H7 (cell line): ENCODE measurements at regions not wholly inside any gene's neighbourhood (a gene's known extent, or its start where the extent isn't known, plus 50 kb on each side); places are given as distances from the start of the nearest gene placed in this dataset.

Source experiments
- DNase-seq: peaks from one replicate; pipeline ENCODE4 v3.0.0; 2012
- H3K27me3 ChIP-seq: 2 replicates; pipeline ENCODE4 v1.6.0; 2011; ENCODE audit warnings: mild to moderate bottlenecking, low read length; ENCODE audit not compliant: control insufficient read depth, insufficient read depth
- H3K36me3 ChIP-seq: replicated peaks from 2 replicates; pipeline ENCODE4 v1.5.1; 2011; ENCODE audit warnings: low read length; ENCODE audit not compliant: control insufficient read depth, insufficient read depth
- H3K4me3 ChIP-seq: 2 replicates; pipeline ENCODE4 v1.5.1; 2011; ENCODE audit warnings: low read depth, mild to moderate bottlenecking, control low read depth, low read length, moderate library complexity; ENCODE audit not compliant: insufficient read depth

DNA sequence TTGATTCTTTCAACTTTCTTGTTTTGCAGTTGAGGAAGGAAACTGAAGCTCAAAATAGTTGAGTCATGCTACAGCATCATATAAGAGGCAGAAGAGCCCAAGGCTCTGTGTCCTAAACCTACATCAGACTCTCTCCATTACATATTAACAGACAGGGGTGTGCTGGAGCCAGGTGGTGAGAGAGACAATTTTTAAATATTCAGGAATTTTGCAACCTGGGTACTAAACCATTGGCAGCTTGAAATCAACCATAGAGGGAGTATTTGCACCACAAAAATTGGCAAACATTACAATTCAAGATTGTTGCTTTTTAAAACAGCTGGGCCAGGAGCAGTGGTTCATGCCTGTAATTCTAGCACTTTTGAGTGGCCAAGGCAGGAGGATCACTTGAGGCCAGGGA is 65.8 kb upstream of the SOX4 start:
- no peak for DNase-seq
- Histone ChIP-seq H3K36me3 (no peaks in the 10 kb centered on the region), H3K4me3 (no peak overlapping the region), H3K27me3 (no peaks in the 10 kb centered on the region)

DNA sequence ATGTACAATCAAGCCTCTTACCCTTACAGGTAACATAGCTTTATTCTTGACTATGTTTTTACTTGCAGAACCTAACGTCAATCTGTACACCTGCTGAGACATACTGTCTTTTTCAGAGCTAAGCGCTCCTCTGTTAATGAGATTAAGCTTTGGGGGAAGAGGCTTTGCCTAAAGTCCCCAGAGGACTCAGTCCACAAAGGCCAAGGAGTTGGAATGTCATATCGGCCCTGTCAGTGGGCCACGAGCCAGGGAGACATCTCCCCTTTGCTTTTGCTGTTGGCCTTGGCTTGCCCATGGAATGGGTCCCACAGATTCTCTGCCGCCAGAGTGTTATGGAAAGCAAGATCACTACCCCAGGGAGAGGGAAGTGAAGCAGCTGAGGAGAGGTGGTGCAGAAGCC is 64.1 kb upstream of the SOX4 start:
- DNase-seq = no peak
- Histone ChIP-seq H3K36me3 (no peaks in the 10 kb centered on the region), H3K4me3 (no peak overlapping the region), H3K27me3 (no peaks in the 10 kb centered on the region)

DNA sequence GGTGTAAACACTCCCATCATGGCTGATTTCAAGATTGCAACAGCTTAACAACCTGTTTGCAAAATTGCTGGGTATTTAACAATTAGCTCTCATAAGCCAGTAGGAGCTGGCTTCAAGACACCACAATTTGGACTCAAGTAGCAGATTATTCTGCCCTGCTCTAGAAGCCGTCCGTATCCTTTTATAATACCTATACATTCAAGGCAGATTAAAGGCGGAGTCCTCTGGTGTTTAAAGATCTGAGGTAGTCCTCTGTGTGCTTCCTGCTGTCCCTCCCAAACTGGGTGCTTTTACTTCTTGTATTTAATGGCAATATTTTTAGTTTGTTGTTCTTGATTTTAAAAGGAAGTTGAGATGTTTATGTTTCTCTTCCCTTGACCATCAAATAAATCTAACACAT is 62.2 kb upstream of the SOX4 start:
- no peaks in the 10 kb centered on the region for H3K36me3 ChIP-seq
- no peak for DNase-seq
- no peaks in the 10 kb centered on the region for H3K27me3 ChIP-seq
- H3K4me3 ChIP-seq = no peak overlapping the region

DNA sequence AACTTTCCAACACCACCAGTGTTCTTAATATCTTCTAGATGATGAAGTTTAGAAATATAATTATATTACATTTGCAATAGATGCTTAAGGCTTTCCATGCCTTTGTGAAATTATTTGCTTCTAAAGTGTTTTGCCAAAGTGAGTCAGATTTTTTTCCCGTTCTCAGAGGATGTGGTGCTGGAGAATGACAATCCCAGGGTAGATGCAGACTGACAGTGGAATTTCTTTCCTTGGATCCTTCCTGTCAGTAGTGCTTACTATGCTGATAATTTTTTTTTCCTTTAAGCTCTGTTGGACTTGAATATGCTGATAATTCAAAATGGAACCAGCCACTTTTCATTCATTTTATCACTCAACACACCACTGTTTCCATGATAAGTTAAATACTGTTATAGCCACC is 59.9 kb upstream of the SOX4 start:
- Histone ChIP-seq H3K36me3 (no peaks in the 10 kb centered on the region), H3K4me3 (no peak overlapping the region), H3K27me3 (no peaks in the 10 kb centered on the region)
- no peak for DNase-seq

DNA sequence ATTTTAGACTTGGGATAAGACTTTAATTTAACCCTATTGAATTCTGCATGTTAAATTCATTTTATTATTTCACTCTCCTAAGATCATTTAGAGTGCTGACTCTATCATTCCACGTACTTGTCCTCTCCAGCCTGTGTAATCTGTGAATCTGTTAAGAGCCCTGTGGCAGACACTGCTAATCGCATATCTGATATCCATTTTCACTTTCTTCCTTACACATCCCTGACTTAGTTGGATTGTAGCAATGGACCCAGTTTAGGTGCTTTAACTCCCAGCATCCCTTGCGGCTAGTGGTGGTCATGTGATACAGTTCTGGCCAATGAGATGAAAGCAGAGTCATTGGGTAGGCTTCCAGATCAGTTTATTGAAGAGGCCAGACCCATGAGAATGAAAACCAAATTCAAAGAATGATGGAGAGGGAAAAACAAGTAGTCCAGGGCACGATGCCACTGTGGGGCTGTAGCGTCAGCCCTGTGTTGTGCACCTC is 57.2 kb upstream of the SOX4 start:
- DNase-seq = no peak
- Histone ChIP-seq H3K4me3 (no peak overlapping the region), H3K27me3 (no peaks in the 10 kb centered on the region), H3K36me3 (no peaks in the 10 kb centered on the region)

DNA sequence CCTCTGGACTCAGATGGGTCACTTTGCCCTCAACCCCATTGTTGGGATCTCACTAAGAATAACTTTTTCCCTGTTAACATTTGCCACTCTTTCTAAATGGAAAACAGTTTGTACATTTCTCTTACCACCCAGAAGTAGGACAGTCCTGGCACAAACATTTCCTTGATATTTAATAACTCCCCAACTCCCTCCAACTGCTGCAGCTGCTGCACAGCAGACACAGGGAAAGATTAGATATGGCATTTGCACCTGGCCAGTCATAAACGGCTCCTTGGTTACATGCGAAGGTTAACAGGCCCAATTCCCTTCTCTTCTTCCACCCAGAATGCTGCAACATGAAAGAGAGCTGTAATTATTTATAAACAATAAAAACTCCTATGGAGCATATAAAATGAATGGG is 55.9 kb upstream of the SOX4 start:
- Histone ChIP-seq H3K27me3 (no peaks in the 10 kb centered on the region), H3K4me3 (no peak overlapping the region), H3K36me3 (no peaks in the 10 kb centered on the region)
- DNase-seq = no peak

DNA sequence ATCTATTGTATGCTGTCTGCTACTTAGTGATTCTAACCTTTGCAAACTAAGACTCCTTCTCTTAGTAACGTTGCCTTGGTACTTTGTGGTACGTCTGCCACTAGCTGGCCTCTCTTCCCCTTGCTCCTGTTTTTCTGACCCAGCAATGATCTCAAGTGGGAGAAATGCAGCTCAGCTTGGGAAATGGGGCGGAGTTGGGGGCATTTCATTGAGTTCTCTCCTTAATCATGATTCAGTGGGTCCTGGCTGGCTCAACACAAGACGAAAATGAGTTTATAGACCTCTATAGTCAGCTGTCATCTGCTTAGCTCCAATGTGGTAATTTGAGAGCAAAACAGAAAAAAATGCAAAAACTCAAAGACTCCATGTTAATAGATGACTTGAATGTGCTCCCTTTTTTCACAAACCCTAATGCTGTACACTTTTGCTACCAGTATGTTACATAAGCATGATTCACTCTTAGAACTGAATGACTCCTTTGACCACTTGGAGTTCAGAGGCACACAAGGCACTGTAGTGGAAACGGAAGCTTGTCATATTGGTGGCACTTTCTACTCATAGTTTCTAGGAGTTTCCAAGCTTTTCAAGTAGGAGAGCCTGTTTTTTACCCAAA is 55.3 kb upstream of the SOX4 start:
- DNase-seq = no peak
- no peaks in the 10 kb centered on the region for H3K27me3 ChIP-seq
- H3K4me3 ChIP-seq = no peak overlapping the region
- H3K36me3 ChIP-seq = no peaks in the 10 kb centered on the region

DNA sequence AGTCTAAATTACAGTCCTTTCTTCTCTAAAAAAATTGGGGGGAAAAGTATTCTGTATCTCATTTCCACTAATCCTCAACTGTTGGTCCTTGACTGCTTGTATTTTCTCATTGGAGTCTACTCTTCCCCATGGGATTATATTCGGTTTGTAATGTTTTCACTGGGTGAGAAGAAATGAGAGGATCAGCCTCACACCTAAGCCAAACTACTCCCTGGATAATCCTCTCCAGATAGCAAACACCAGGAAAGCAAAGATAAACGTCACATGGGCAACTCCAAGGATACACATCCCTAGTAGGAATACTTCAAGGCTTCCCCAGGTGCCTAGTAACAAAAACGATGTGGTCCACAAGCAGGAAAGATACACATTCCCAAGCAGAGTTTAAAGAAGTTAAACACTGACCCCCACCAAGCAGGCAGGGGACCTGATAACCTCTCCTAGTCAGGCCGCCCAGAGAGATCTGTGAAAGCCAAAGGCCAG is 53.9 kb upstream of the SOX4 start:
- no peaks in the 10 kb centered on the region for H3K36me3 ChIP-seq
- no peak overlapping the region for H3K4me3 ChIP-seq
- H3K27me3 ChIP-seq = no peaks in the 10 kb centered on the region
- DNase-seq = no peak
